GM12878 (cell line): ENCODE measurements at regions not wholly inside any gene's neighbourhood (a gene's known extent, or its start where the extent isn't known, plus 50 kb on each side); places are given as distances from the start of the nearest gene placed in this dataset.

ENCODE experiments used
- ATAC-seq: fragments of 200-7000 bp; cut with Tn5 transposase; 3 replicates; pipeline ENCODE4 v1.9.1; 2020; ENCODE audit warnings: mild to moderate bottlenecking, moderate library complexity
- BruUV-seq: library from RNA; stranded (reverse); fragments of 400-500 nt; replicated peaks from 2 replicates; lab custom pipeline; 2021; lab: Mats Ljungman, UMichigan
- CTCF ChIA-PET: fragments of 300-600 bp; sonication (Branson Sonifier 250); formaldehyde crosslinking; extraction: SDS; loops from one replicate; lab custom pipeline; 2021; ENCODE audit warnings: inconsistent platforms; lab: Yijun Ruan, JAX
- POLR2A ChIA-PET: fragments of 350-600 bp; formaldehyde crosslinking; extraction: SDS; loops from one replicate; lab custom pipeline; 2021; ENCODE audit warnings: inconsistent platforms; lab: Charles Lee
- RAD21 ChIA-PET: fragments of 300-600 bp; sonication (Branson Sonifier 250); formaldehyde crosslinking; loops from one replicate; lab custom pipeline; 2023; ENCODE audit warnings: antibody characterized with exemption; ENCODE audit not compliant: unreplicated experiment; lab: Charles Lee
- SMC1A ChIA-PET: fragments of 300-600 bp; sonication (Branson Sonifier 250); formaldehyde crosslinking; loops from one replicate; lab custom pipeline; 2023; ENCODE audit not compliant: unreplicated experiment, uncharacterized antibody; lab: Charles Lee
- DNase-seq: peaks from one replicate; pipeline ENCODE4 v3.0.0-alpha.2; 2011; ENCODE audit warnings: low read depth, low spot score
- FAIRE-seq: peaks from 3 replicates; lab custom pipeline; 2011; peaks lifted over from hg19 to GRCh38; lab: Jason Lieb, UNC
- H2AFZ ChIP-seq: 2 replicates; pipeline ENCODE4 v1.6.0; 2011; ENCODE audit warnings: low read depth, low read length, control low read depth; ENCODE audit not compliant: control insufficient read depth
- H3K27ac ChIP-seq: 2 replicates; pipeline ENCODE4 v1.5.1; 2011; ENCODE audit warnings: control low read depth; ENCODE audit not compliant: control insufficient read depth, insufficient read depth
- H3K27me3 ChIP-seq, 2 experiments: replicated peaks in 1 of 2; 2 replicates each; pipeline versions ENCODE4 v1.6.0 to v1.6.1; 2011; ENCODE audit warnings: low read length in 1 of 2; ENCODE audit not compliant: control insufficient read depth in 2 of 2, insufficient read depth in 2 of 2
- H3K36me3 ChIP-seq, 2 experiments: 2 replicates each; pipeline ENCODE4 v1.5.1; 2011; ENCODE audit warnings: low read length in 1 of 2; ENCODE audit not compliant: control insufficient read depth in 2 of 2, insufficient read depth in 2 of 2
- H3K4me1 ChIP-seq: 2 replicates; pipeline ENCODE4 v1.6.1; 2011; ENCODE audit warnings: mild to moderate bottlenecking, low read length, moderate library complexity, mixed read lengths; ENCODE audit not compliant: control insufficient read depth, insufficient read depth
- H3K4me2 ChIP-seq: 2 replicates; pipeline ENCODE4 v1.6.0; 2011; ENCODE audit warnings: control low read depth; ENCODE audit not compliant: control insufficient read depth, insufficient read depth
- H3K4me3 ChIP-seq: fragments of 200-600 bp; sonication (generic); 2 replicates; pipeline ENCODE4 v1.5.1; 2016
- H3K79me2 ChIP-seq: 2 replicates; pipeline ENCODE4 v1.6.0; 2011; ENCODE audit warnings: low read length; ENCODE audit not compliant: control insufficient read depth, insufficient read depth
- H3K9ac ChIP-seq: 2 replicates; pipeline ENCODE4 v1.8.0; 2011; ENCODE audit warnings: low read length, control low read depth, mixed read lengths; ENCODE audit not compliant: control insufficient read depth, insufficient read depth
- H3K9me3 ChIP-seq: replicated peaks from 3 replicates; pipeline ENCODE4 v1.5.1; 2011; ENCODE audit warnings: mild to moderate bottlenecking, low read length; ENCODE audit not compliant: control insufficient read depth, insufficient read depth
- H4K20me1 ChIP-seq: 2 replicates; pipeline ENCODE4 v1.6.0; 2011; ENCODE audit not compliant: control insufficient read depth, insufficient read depth
- ASH2L ChIP-seq: fragments of 300-600, 200-600 bp; sonication (generic); IDR thresholded peaks from 2 replicates; pipeline ENCODE4 v1.6.1; 2017; ENCODE audit warnings: low read depth, mild to moderate bottlenecking, borderline replicate concordance
- BACH1 ChIP-seq: fragments of 450-650 bp; IDR thresholded peaks from 2 replicates; pipeline ENCODE4 v1.6.1; 2017; ENCODE audit warnings: mild to moderate bottlenecking, borderline replicate concordance
- BMI1 ChIP-seq: fragments of 450-650 bp; IDR thresholded peaks from 2 replicates; pipeline ENCODE4 v1.6.1; 2016; ENCODE audit warnings: mild to moderate bottlenecking, moderate library complexity, borderline replicate concordance
- CBFB ChIP-seq: IDR thresholded peaks from 2 replicates; pipeline ENCODE4 v1.6.1; 2016; ENCODE audit warnings: antibody characterized with exemption, low read depth
- HCFC1 ChIP-seq: fragments of 150-350 bp; IDR thresholded peaks from 2 replicates; pipeline ENCODE4 v1.6.1; 2014; ENCODE audit warnings: low read length
- HDAC2 ChIP-seq: fragments of 200-600 bp; sonication (generic); IDR thresholded peaks from 2 replicates; pipeline ENCODE4 v1.6.1; 2017
- IKZF1 ChIP-seq: fragments of 450-650 bp; conservative IDR thresholded peaks from 2 replicates; pipeline ENCODE4 v1.6.1; 2017; ENCODE audit warnings: antibody characterized with exemption, mild to moderate bottlenecking
- JUND ChIP-seq: IDR thresholded peaks from 2 replicates; pipeline ENCODE4 v1.6.1; 2012; ENCODE audit warnings: low read depth, mild to moderate bottlenecking, low read length, improper control_type of control experiment, moderate library complexity
- MYB ChIP-seq: fragments of 150-350 bp; IDR thresholded peaks from 2 replicates; pipeline ENCODE4 v1.6.1; 2014; ENCODE audit warnings: mild to moderate bottlenecking, low read depth, low read length, borderline replicate concordance
- RCOR1 ChIP-seq: conservative IDR thresholded peaks from 2 replicates; pipeline ENCODE4 v1.6.1; 2012; ENCODE audit warnings: low read depth, low read length, improper control_type of control experiment
- RELA ChIP-seq: fragments of 450-650 bp; IDR thresholded peaks from 2 replicates; pipeline ENCODE4 v1.8.0; 2014; ENCODE audit warnings: borderline replicate concordance; ENCODE audit not compliant: partially characterized antibody
- RUNX3 ChIP-seq: IDR thresholded peaks from 2 replicates; pipeline ENCODE4 v1.6.1; 2012; ENCODE audit warnings: low read length, inconsistent platforms
- SMARCA5 ChIP-seq: fragments of 450-650 bp; IDR thresholded peaks from 2 replicates; pipeline ENCODE4 v1.6.1; 2017; ENCODE audit warnings: mild to moderate bottlenecking
- TBL1XR1 ChIP-seq: IDR thresholded peaks from 2 replicates; pipeline ENCODE4 v1.6.1; 2012; ENCODE audit warnings: low read depth, low read length, improper control_type of control experiment
- WGBS: methylation state at CpG from one replicate; pipeline ENCODE4 v1.1.6; 2016; ENCODE audit warnings: low lambda C conversion rate; ENCODE audit not compliant: insufficient replicate concordance, insufficient coverage; ENCODE audit errors: missing lambda C conversion rate; 5-methylcytosine and 5-hydroxymethylcytosine counted together
- in situ Hi-C: fragments of 300-500 bp; cut with MboI; formaldehyde crosslinking; loops from 9 replicates; pipeline ENCODE4 v1.14.3; 2018; ENCODE audit warnings: mixed read lengths
- intact Hi-C: fragments of 100-400 bp; cut with micrococcal nuclease; formaldehyde crosslinking; loops from one replicate; pipeline ENCODE4 v1.14.2; 2022; ENCODE audit not compliant: unreplicated experiment
- TF ChIP-seq, protein P1 (sequence below): fragments of 450-650 bp; IDR thresholded peaks from 2 replicates; pipeline ENCODE4 v1.6.1; 2016; ENCODE audit warnings: mild to moderate bottlenecking
- TF ChIP-seq, protein P2 (sequence below): fragments of 450-650 bp; IDR thresholded peaks from 2 replicates; pipeline ENCODE4 v1.6.1; 2018; ENCODE audit warnings: mild to moderate bottlenecking, low read depth, moderate library complexity; ENCODE audit not compliant: partially characterized antibody
- TF ChIP-seq, protein P3 (sequence below), 3 experiments: IDR thresholded peaks in 2 of 3; conservative IDR thresholded peaks in 1 of 3; 2 replicates each; pipeline ENCODE4 v1.5.1; 2011; ENCODE audit warnings: low read depth in 3 of 3, low read length in 3 of 3, mild to moderate bottlenecking in 3 of 3, control low read depth in 2 of 3, moderate library complexity in 2 of 3, inconsistent platforms in 1 of 3, mixed read lengths in 1 of 3; ENCODE audit not compliant: control insufficient read depth in 2 of 3, insufficient read depth in 1 of 3; ENCODE audit errors: extremely low read depth in 1 of 3
- TF ChIP-seq, protein P4 (sequence below): IDR thresholded peaks from 2 replicates; pipeline ENCODE4 v1.6.1; 2011; ENCODE audit warnings: mild to moderate bottlenecking, low read depth, low read length, moderate library complexity; ENCODE audit not compliant: insufficient replicate concordance

DNA sequence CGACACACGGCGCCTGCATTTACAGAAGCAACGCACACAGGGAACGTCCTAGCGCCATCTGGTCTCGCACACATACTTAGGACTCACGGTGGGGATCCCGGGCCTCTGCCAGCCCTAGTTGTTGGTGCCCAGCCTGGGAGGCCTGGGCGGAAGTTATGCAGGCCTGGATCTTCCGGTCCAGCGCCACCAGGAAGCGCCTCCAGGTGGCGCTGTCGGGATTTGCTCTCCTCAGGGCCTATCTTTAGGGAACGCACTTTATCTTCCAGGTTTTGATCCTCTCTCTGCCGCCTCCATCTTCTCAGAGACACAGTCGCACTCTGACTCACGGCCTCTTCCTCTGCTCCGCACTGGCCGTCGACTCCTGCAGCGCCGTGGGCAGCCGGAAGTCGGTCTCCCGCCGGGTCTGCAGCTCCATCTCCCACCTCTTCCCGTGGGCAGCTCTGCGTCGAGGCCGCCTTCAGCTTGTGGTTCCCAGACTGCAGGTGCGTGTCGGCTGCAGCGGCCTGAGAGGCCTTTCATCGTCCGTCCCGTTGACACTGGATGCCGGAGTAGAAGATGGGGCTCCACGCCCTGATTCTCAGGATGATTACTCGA, 760.4 kb downstream of the TMEM121 start:
- Histone ChIP-seq H2AFZ (no peak overlapping the region; the same call in 1 of the 2 replicates), H3K36me3 (no peaks in the 10 kb centered on the region), H3K4me3 (no peak overlapping the region), H4K20me1 (no peaks in the 10 kb centered on the region), H3K27me3 (no peaks in the 10 kb centered on the region; a peak in 1 of 4 replicates), H3K9ac (no peak overlapping the region), H3K9me3 (no peaks in the 10 kb centered on the region), H3K27ac (no peak overlapping the region), H3K4me1 (no peaks in the 10 kb centered on the region), H3K4me2 (no peak overlapping the region), H3K79me2 (no peaks in the 10 kb centered on the region)
- FAIRE-seq (no peak), DNase-seq (no peak), ATAC-seq (peak; percentile 74)
- RAD21 ChIA-PET, result no interaction called here
- intact Hi-C loops (no loop called here), in situ Hi-C loops (loop anchor here (25.0 kb wide), 1 partner anchor 474 kb away; no protein-coding TSS in a partner anchor)
- SMC1A ChIA-PET, result no interaction called here
- BruUV-seq, result no TSS peak
- 72% methylated on average over 36 of the region's 41 CpGs for WGBS
- CTCF ChIA-PET, result interaction anchor here (0.6 to 18.1 kb wide), 4 partner anchors 9 to 87 kb away, joined by 3 to 274 read pairs (median 3); no protein-coding TSS in a partner anchor
- POLR2A ChIA-PET, result no interaction called here
- TF ChIP-seq HCFC1 (no peak), BACH1 (no peak), RCOR1 (no peak), SMARCA5 (no peak), HDAC2 (no peak), RELA (no peak), BMI1 (no peak), IKZF1 (0 out of 2 replicates have a peak, but pooled peaks have one; percentile 10), ASH2L (no peak), CBFB (no peak), JUND (no peak), RUNX3 (no peak), TBL1XR1 (no peak), MYB (no peak)
- TF ChIP-seq, protein P1, sequence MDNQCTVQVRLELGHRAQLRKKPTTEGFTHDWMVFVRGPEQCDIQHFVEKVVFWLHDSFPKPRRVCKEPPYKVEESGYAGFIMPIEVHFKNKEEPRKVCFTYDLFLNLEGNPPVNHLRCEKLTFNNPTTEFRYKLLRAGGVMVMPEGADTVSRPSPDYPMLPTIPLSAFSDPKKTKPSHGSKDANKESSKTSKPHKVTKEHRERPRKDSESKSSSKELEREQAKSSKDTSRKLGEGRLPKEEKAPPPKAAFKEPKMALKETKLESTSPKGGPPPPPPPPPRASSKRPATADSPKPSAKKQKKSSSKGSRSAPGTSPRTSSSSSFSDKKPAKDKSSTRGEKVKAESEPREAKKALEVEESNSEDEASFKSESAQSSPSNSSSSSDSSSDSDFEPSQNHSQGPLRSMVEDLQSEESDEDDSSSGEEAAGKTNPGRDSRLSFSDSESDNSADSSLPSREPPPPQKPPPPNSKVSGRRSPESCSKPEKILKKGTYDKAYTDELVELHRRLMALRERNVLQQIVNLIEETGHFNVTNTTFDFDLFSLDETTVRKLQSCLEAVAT, result no peak
- TF ChIP-seq, protein P2, sequence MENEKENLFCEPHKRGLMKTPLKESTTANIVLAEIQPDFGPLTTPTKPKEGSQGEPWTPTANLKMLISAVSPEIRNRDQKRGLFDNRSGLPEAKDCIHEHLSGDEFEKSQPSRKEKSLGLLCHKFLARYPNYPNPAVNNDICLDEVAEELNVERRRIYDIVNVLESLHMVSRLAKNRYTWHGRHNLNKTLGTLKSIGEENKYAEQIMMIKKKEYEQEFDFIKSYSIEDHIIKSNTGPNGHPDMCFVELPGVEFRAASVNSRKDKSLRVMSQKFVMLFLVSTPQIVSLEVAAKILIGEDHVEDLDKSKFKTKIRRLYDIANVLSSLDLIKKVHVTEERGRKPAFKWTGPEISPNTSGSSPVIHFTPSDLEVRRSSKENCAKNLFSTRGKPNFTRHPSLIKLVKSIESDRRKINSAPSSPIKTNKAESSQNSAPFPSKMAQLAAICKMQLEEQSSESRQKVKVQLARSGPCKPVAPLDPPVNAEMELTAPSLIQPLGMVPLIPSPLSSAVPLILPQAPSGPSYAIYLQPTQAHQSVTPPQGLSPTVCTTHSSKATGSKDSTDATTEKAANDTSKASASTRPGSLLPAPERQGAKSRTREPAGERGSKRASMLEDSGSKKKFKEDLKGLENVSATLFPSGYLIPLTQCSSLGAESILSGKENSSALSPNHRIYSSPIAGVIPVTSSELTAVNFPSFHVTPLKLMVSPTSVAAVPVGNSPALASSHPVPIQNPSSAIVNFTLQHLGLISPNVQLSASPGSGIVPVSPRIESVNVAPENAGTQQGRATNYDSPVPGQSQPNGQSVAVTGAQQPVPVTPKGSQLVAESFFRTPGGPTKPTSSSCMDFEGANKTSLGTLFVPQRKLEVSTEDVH, result no peak
- TF ChIP-seq, protein P3, sequence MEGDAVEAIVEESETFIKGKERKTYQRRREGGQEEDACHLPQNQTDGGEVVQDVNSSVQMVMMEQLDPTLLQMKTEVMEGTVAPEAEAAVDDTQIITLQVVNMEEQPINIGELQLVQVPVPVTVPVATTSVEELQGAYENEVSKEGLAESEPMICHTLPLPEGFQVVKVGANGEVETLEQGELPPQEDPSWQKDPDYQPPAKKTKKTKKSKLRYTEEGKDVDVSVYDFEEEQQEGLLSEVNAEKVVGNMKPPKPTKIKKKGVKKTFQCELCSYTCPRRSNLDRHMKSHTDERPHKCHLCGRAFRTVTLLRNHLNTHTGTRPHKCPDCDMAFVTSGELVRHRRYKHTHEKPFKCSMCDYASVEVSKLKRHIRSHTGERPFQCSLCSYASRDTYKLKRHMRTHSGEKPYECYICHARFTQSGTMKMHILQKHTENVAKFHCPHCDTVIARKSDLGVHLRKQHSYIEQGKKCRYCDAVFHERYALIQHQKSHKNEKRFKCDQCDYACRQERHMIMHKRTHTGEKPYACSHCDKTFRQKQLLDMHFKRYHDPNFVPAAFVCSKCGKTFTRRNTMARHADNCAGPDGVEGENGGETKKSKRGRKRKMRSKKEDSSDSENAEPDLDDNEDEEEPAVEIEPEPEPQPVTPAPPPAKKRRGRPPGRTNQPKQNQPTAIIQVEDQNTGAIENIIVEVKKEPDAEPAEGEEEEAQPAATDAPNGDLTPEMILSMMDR (IDR thresholded peaks at IDR 0.05 in 2 of 3, conservative IDR thresholded peaks at IDR 0.05 in 1 of 3; ENCODE audit: control insufficient read depth in 2 of 3, extremely low read depth in 1 of 3, insufficient read depth in 1 of 3, low read depth in 3 of 3, low read length in 3 of 3), result peak; percentile 45 to 69 (median 52); a peak in 5 of 6 replicates
- TF ChIP-seq, protein P4, sequence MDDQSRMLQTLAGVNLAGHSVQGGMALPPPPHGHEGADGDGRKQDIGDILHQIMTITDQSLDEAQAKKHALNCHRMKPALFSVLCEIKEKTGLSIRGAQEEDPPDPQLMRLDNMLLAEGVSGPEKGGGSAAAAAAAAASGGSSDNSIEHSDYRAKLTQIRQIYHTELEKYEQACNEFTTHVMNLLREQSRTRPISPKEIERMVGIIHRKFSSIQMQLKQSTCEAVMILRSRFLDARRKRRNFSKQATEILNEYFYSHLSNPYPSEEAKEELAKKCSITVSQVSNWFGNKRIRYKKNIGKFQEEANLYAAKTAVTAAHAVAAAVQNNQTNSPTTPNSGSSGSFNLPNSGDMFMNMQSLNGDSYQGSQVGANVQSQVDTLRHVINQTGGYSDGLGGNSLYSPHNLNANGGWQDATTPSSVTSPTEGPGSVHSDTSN, result no peak
